A549 (cell line): ENCODE measurements at regions not wholly inside any gene's neighbourhood (a gene's known extent, or its start where the extent isn't known, plus 50 kb on each side); places are given as distances from the start of the nearest gene placed in this dataset.

Experiments used
- ATAC-seq, 2 experiments: fragments of 200-7000 bp in 1 of 2; fragments of >200 bp in 1 of 2; cut with Nextera tagmentation in 1 of 2; cut with Tn5 transposase in 1 of 2; 3 replicates each; pipeline versions ENCODE4 v1.8.0 to v1.9.1; 2018 to 2020; ENCODE audit warnings: mild to moderate bottlenecking in 1 of 2, moderate library complexity in 1 of 2
- CTCF ChIA-PET: fragments of 300-600 bp; sonication (Branson Sonifier 250); formaldehyde crosslinking; extraction: SDS; loops from one replicate; lab custom pipeline; 2021; ENCODE audit warnings: antibody characterized with exemption, inconsistent platforms; lab: Yijun Ruan, JAX
- POLR2A ChIA-PET: fragments of 350-600 bp; formaldehyde crosslinking; extraction: SDS; loops from one replicate; lab custom pipeline; 2021; ENCODE audit warnings: antibody characterized with exemption, inconsistent platforms; lab: Yijun Ruan, JAX
- DNase-seq, 2 experiments: peaks; one replicate each; pipeline versions ENCODE4 v3.0.0 to v3.0.0-alpha.2; 2011 to 2016; ENCODE audit warnings: low read depth in 1 of 2, low spot score in 1 of 2
- FAIRE-seq: peaks from 2 replicates; lab custom pipeline; 2011; peaks lifted over from hg19 to GRCh38; lab: Jason Lieb, UNC
- H3K27ac ChIP-seq, 2 experiments: fragments of >200 bp; sonication (Bioruptor Twin); formaldehyde crosslinking; 3 replicates each; pipeline ENCODE4 v1.5.1; 2016 to 2017
- H3K4me1 ChIP-seq: fragments of >200 bp; sonication (Bioruptor Twin); formaldehyde crosslinking; 3 replicates; pipeline ENCODE4 v1.6.1; 2016
- H3K4me2 ChIP-seq: fragments of >200 bp; sonication (Bioruptor Twin); formaldehyde crosslinking; 3 replicates; pipeline ENCODE4 v1.6.1; 2016
- H3K4me3 ChIP-seq: fragments of >200 bp; sonication (Bioruptor Twin); formaldehyde crosslinking; 3 replicates; pipeline ENCODE4 v1.5.1; 2016
- H3K9me3 ChIP-seq: fragments of >200 bp; sonication (Bioruptor Twin); formaldehyde crosslinking; 3 replicates; pipeline ENCODE4 v1.6.1; 2016
- BCL3 ChIP-seq: fragments of >200 bp; sonication (Bioruptor Twin); formaldehyde crosslinking; IDR thresholded peaks from 3 replicates; pipeline ENCODE4 v1.6.1; 2016
- CBX2 ChIP-seq: fragments of 200-600 bp; sonication (generic); IDR thresholded peaks from 2 replicates; pipeline ENCODE4 v1.6.1; 2016; ENCODE audit warnings: low read depth, mild to moderate bottlenecking, borderline replicate concordance
- CBX8 ChIP-seq: fragments of 200-600 bp; sonication (generic); IDR thresholded peaks from 2 replicates; pipeline ENCODE4 v1.6.1; 2016
- CEBPB ChIP-seq, 2 experiments: fragments of >200 bp in 1 of 2; sonication (Bioruptor Twin) in 1 of 2; formaldehyde crosslinking in 1 of 2; IDR thresholded peaks; 2 replicates each; pipeline ENCODE4 v1.6.1; 2012 to 2016
- CTCF ChIP-seq: fragments of >200 bp; sonication (Bioruptor Twin); formaldehyde crosslinking; IDR thresholded peaks from 3 replicates; pipeline ENCODE4 v1.5.1; 2016
- E2F6 ChIP-seq: IDR thresholded peaks from 2 replicates; pipeline ENCODE4 v1.6.1; 2012; ENCODE audit warnings: low read depth, borderline replicate concordance
- EHF ChIP-seq: fragments of 250-450 bp; sonication (Bioruptor Pico); IDR thresholded peaks from 2 replicates; pipeline ENCODE4 v1.5.0; 2020; ENCODE audit warnings: mild to moderate bottlenecking
- EHMT2 ChIP-seq: fragments of 200-600 bp; sonication (generic); IDR thresholded peaks from 2 replicates; pipeline ENCODE4 v1.6.1; 2016; ENCODE audit warnings: antibody characterized with exemption, low read depth, mild to moderate bottlenecking, moderate library complexity
- EP300 ChIP-seq, 2 experiments: fragments of >200 bp; sonication (Bioruptor Twin); formaldehyde crosslinking; IDR thresholded peaks; 2 replicates in 1 of 2; 3 replicates in 1 of 2; pipeline ENCODE4 v1.6.1; 2016 to 2017
- GATA3 ChIP-seq: IDR thresholded peaks from 2 replicates; pipeline ENCODE4 v1.6.1; 2012; ENCODE audit warnings: borderline replicate concordance
- HDAC2 ChIP-seq: fragments of 200-600 bp; sonication (generic); IDR thresholded peaks from 2 replicates; pipeline ENCODE4 v1.6.1; 2016
- HMGXB4 ChIP-seq: fragments of 250-450 bp; sonication (Bioruptor Pico); IDR thresholded peaks from 2 replicates; pipeline ENCODE4 v1.5.0; 2021; ENCODE audit warnings: mild to moderate bottlenecking, moderate library complexity, borderline replicate concordance
- HOXB13 ChIP-seq: fragments of 250-450 bp; sonication (Bioruptor Pico); IDR thresholded peaks from 2 replicates; pipeline ENCODE4 v1.5.0; 2020; ENCODE audit warnings: low read depth, mild to moderate bottlenecking, moderate library complexity
- HOXB5 ChIP-seq: fragments of 250-450 bp; sonication (Bioruptor Pico); IDR thresholded peaks from 2 replicates; pipeline ENCODE4 v1.5.0; 2020; ENCODE audit warnings: mild to moderate bottlenecking, moderate library complexity
- KDM1A ChIP-seq: fragments of 200-600 bp; sonication (generic); IDR thresholded peaks from 2 replicates; pipeline ENCODE4 v1.6.1; 2016; ENCODE audit warnings: low read depth, mild to moderate bottlenecking
- MAZ ChIP-seq: fragments of 150-350 bp; IDR thresholded peaks from 2 replicates; pipeline ENCODE4 v1.6.1; 2014; ENCODE audit warnings: antibody characterized with exemption, low read depth, low read length, borderline replicate concordance
- MYC ChIP-seq: IDR thresholded peaks from 2 replicates; pipeline ENCODE4 v1.6.1; 2012; ENCODE audit warnings: mild to moderate bottlenecking, inconsistent platforms, low read length, improper control_type of control experiment, borderline replicate concordance
- NPAS2 ChIP-seq: fragments of 250-450 bp; sonication (Bioruptor Pico); IDR thresholded peaks from 2 replicates; pipeline ENCODE4 v1.8.0; 2022; ENCODE audit warnings: mild to moderate bottlenecking, moderate library complexity, borderline replicate concordance
- PBX3 ChIP-seq: IDR thresholded peaks from 2 replicates; pipeline ENCODE4 v1.6.1; 2012
- PHF8 ChIP-seq: fragments of 200-600 bp; sonication (generic); IDR thresholded peaks from 2 replicates; pipeline ENCODE4 v1.6.1; 2016; ENCODE audit warnings: low read depth, mild to moderate bottlenecking, antibody characterized with exemption, moderate library complexity, borderline replicate concordance
- RCOR1 ChIP-seq: fragments of 150-350 bp; IDR thresholded peaks from 2 replicates; pipeline ENCODE4 v1.6.1; 2014; ENCODE audit warnings: antibody characterized with exemption, low read length, low read depth
- REST ChIP-seq: fragments of 200-600 bp; sonication (generic); IDR thresholded peaks from 2 replicates; pipeline ENCODE4 v1.6.1; 2016; ENCODE audit warnings: antibody characterized with exemption, mild to moderate bottlenecking, moderate library complexity
- RFX5 ChIP-seq: fragments of 450-650 bp; IDR thresholded peaks from 2 replicates; pipeline ENCODE4 v1.7.1; 2014; ENCODE audit warnings: antibody characterized with exemption, mild to moderate bottlenecking, moderate library complexity
- SMC3 ChIP-seq: fragments of >200 bp; sonication (Bioruptor Twin); formaldehyde crosslinking; IDR thresholded peaks from 3 replicates; pipeline ENCODE4 v1.6.1; 2018; ENCODE audit warnings: inconsistent platforms
- SREBF2 ChIP-seq: fragments of 450-650 bp; IDR thresholded peaks from 2 replicates; pipeline ENCODE4 v1.6.1; 2014; ENCODE audit warnings: mild to moderate bottlenecking, moderate library complexity
- ZSCAN20 ChIP-seq: fragments of 250-450 bp; sonication (Bioruptor Pico); IDR thresholded peaks from 2 replicates; pipeline ENCODE4 v1.8.0; 2022; ENCODE audit warnings: mild to moderate bottlenecking, moderate library complexity
- WGBS: methylation state at CpG from one replicate; pipeline ENCODE4 v1.1.6; 2017; ENCODE audit errors: missing lambda C conversion rate; 5-methylcytosine and 5-hydroxymethylcytosine counted together

GRCh38 chr10:65213170-65213569 is 1692.0 kb downstream of the REEP3 start (continued):
- TF ChIP-seq CTCF (no peak), RCOR1 (no peak), PHF8 (no peak), RFX5 (no peak), MAZ (no peak)

GRCh38 chr10:65219444-65219843 is 1698.2 kb downstream of the REEP3 start:
- POLR2A ChIA-PET, result no interaction called here
- no peak overlapping the region for H3K27ac ChIP-seq
- TF ChIP-seq HMGXB4 (CRISPR knock-in tag), result no peak
- TF ChIP-seq E2F6, result no peak
- no peak for TF ChIP-seq MYC
- no peak for TF ChIP-seq SMC3
- no peak for TF ChIP-seq HOXB13 (CRISPR knock-in tag)
- TF ChIP-seq CEBPB (IDR thresholded peaks at IDR 0.05), result no peak
- no peak for TF ChIP-seq EHF (CRISPR knock-in tag)
- no peak for TF ChIP-seq ZSCAN20 (CRISPR knock-in tag)
- no peak for TF ChIP-seq HOXB5
- TF ChIP-seq, all 56 proteins: peak for 0
- DNase-seq (no peak), ATAC-seq (no peak), FAIRE-seq (no peak)
- 39% methylated on average over 3 of the region's 3 CpGs for WGBS
- CTCF ChIA-PET, result no interaction called here
- Histone ChIP-seq H3K9me3 (no peaks in the 10 kb centered on the region), H3K4me2 (no peak overlapping the region), H3K4me3 (no peak overlapping the region), H3K4me1 (no peaks in the 10 kb centered on the region)

- no peak for ATAC-seq
- CTCF ChIA-PET, result no interaction called here
- TF ChIP-seq HDAC2 (no peak), BCL3 (no peak), NPAS2 (CRISPR knock-in tag) (no peak), SREBF2 (no peak), CBX8 (no peak), CBX2 (no peak), REST (no peak), EP300 (IDR thresholded peaks at IDR 0.05) (no peak), EHMT2 (no peak), PBX3 (no peak), KDM1A (no peak), E2F6 (no peak), GATA3 (no peak), SMC3 (no peak), RCOR1 (no peak)
Measured at GRCh38 chr10:65231148-65231547, 1694.7 kb upstream of the LRRTM3 start.

More at GRCh38 chr10:65231148-65231547, 1694.7 kb upstream of the LRRTM3 start:
- POLR2A ChIA-PET, result no interaction called here
- H3K9me3 ChIP-seq, result no peaks in the 10 kb centered on the region
- 6% methylated on average over 3 of the region's 3 CpGs for WGBS
- no peak for FAIRE-seq
- H3K4me2 ChIP-seq, result no peak overlapping the region
- H3K27ac ChIP-seq, result no peak overlapping the region
- H3K4me1 ChIP-seq, result no peaks in the 10 kb centered on the region
- DNase-seq, result no peak
- no peak overlapping the region for H3K4me3 ChIP-seq
